Right lobe of liver (tissue), 6 donors: ENCODE measurements at regions not wholly inside any gene's neighbourhood (a gene's known extent, or its start where the extent isn't known, plus 50 kb on each side); places are given as distances from the start of the nearest gene placed in this dataset.
"Not testable (repeated sequence)": the region's sequence is repeated elsewhere in the genome, so short reads cannot be mapped to it uniquely, and the experiment has no call there.

ENCODE experiments used
- ATAC-seq, 4 donors: fragments of 200-7000 bp; cut with Tn5 transposase; one replicate each; pipeline ENCODE4 v1.9.1; 2020; ENCODE audit warnings: mild to moderate bottlenecking in 4 of 4, moderate library complexity in 4 of 4
- DNase-seq, 3 donors: peaks; one replicate each; pipeline ENCODE4 v3.0.0-alpha.2; 2020
- H3K27ac ChIP-seq, 3 donors: fragments of 200-600 bp; one replicate each; pipeline ENCODE4 v1.8.0; 2022
- H3K27me3 ChIP-seq, 2 donors: fragments of 200-600 bp; one replicate each; pipeline ENCODE4 v1.8.0; 2022
- H3K36me3 ChIP-seq, 4 donors: fragments of 200-600 bp; sonication (generic) in 1 of 4; one replicate each; pipeline versions ENCODE4 v1.5.1 to v1.8.0; 2017 to 2022; ENCODE audit warnings: control low read depth in 1 of 4
- H3K4me1 ChIP-seq, 4 donors: fragments of 200-600 bp; sonication (generic) in 1 of 4; one replicate each; pipeline versions ENCODE4 v1.5.1 to v1.8.0; 2017 to 2022; ENCODE audit warnings: control low read depth in 1 of 4
- H3K4me3 ChIP-seq, 3 donors: fragments of 200-600 bp; one replicate each; pipeline ENCODE4 v1.8.0; 2022
- H3K9me3 ChIP-seq, 4 donors: fragments of 200-600 bp; sonication (generic) in 1 of 4; one replicate each; pipeline versions ENCODE4 v1.5.1 to v1.8.0; 2017 to 2022; ENCODE audit warnings: control low read depth in 1 of 4
- POLR2A ChIP-seq: fragments of 450-650 bp; IDR thresholded peaks from one replicate; pipeline ENCODE4 v1.6.1; 2017; ENCODE audit warnings: antibody characterized with exemption, mild to moderate bottlenecking
- WGBS: methylation state at CpG from one replicate; pipeline ENCODE4 v1.1.6; 2018; ENCODE audit warnings: low coverage, low lambda C conversion rate; ENCODE audit not compliant: insufficient coverage; ENCODE audit errors: missing lambda C conversion rate; 5-methylcytosine and 5-hydroxymethylcytosine counted together
- intact Hi-C, 2 donors: fragments of 100-400 bp; cut with DNase I; formaldehyde crosslinking; loops; one replicate each; pipeline versions ENCODE4 v1.11.2 to v1.14.1; 2022
- TF ChIP-seq, protein P1 (sequence below), 4 donors: fragments of 200-600 bp in 3 of 4; fragments of 450-650 bp in 1 of 4; IDR thresholded peaks; one replicate each; pipeline versions ENCODE4 v1.5.1 to v1.8.0; 2016 to 2022; ENCODE audit warnings: antibody characterized with exemption in 4 of 4, mild to moderate bottlenecking in 2 of 4
- donor health status: DM: no; HTN: yes; CAD: no.
- donor health status: DM: no; HTN: no; CAD: no.
- donor health status: DM: no; HTN: no; CAD: no.
- donor health status: DM: no; HTN: yes; CAD: no.
- donor health status: DM: no; HTN: yes; CAD: no.

DNA sequence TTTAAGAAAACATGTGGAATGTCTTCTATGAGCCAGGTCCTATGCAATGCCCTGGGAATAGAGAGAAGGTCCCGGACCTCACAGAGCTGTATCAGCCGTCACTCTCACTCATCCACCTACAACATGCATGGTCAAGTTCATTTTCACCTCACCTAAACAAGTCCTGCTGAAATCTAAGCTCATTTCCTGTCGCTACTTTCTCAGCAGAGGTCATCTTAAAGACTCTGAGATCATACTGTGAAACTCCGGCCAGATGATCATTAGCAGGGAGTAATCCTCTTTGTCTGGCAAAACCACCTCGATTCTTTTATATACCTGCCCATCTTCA is 66.2 kb upstream of the LYRM9 start:
- WGBS = 62% methylated on average over 5 of the region's 5 CpGs
- ATAC-seq = no peak
- intact Hi-C loops = no loop called here
- Histone ChIP-seq H3K9me3 (no peaks in the 10 kb centered on the region), H3K4me3 (no peak overlapping the region), H3K36me3 (no peaks in the 10 kb centered on the region), H3K27ac (no peak overlapping the region), H3K4me1 (no peaks in the 10 kb centered on the region), H3K27me3 (no peaks in the 10 kb centered on the region)
- no peak for DNase-seq
- TF ChIP-seq, protein P1, sequence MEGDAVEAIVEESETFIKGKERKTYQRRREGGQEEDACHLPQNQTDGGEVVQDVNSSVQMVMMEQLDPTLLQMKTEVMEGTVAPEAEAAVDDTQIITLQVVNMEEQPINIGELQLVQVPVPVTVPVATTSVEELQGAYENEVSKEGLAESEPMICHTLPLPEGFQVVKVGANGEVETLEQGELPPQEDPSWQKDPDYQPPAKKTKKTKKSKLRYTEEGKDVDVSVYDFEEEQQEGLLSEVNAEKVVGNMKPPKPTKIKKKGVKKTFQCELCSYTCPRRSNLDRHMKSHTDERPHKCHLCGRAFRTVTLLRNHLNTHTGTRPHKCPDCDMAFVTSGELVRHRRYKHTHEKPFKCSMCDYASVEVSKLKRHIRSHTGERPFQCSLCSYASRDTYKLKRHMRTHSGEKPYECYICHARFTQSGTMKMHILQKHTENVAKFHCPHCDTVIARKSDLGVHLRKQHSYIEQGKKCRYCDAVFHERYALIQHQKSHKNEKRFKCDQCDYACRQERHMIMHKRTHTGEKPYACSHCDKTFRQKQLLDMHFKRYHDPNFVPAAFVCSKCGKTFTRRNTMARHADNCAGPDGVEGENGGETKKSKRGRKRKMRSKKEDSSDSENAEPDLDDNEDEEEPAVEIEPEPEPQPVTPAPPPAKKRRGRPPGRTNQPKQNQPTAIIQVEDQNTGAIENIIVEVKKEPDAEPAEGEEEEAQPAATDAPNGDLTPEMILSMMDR (IDR thresholded peaks at IDR 0.05) = no peak
- no peak for TF ChIP-seq POLR2A

GRCh38 chr17:27960183-27960849 is 67.2 kb upstream of the LYRM9 start:
- Histone ChIP-seq H3K4me1 (no peaks in the 10 kb centered on the region), H3K27ac (no peak overlapping the region), H3K27me3 (no peaks in the 10 kb centered on the region), H3K36me3 (no peaks in the 10 kb centered on the region), H3K9me3 (no peaks in the 10 kb centered on the region), H3K4me3 (no peak overlapping the region)
- DNase-seq (no peak), ATAC-seq (no peak)
- 71% methylated on average over 6 of the region's 6 CpGs for WGBS
- intact Hi-C loops = no loop called here
- TF ChIP-seq, protein P1 (IDR thresholded peaks at IDR 0.05) = no peak
- TF ChIP-seq POLR2A = no peak

DNA sequence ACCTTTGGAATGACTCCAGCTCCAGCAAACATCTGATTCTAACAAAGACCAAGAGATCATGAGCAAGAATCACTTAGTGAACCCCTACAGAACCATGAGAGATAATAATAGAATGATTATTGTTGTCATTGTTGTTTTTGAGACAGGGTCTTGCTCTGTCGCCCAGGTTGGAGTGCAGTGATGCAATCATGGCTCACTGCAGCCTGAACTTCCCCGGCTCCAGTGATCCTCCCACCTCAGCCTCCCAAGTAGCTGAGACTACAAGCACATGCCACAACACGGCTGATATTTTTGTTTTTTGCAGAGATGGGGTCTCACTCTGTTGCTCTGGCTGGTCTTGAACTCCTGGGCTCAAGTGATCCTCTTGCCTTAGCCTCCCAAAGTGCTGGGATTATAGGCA is 69.4 kb upstream of the LYRM9 start:
- H3K36me3 ChIP-seq, intact Hi-C loops, H3K9me3 ChIP-seq, H3K4me1 ChIP-seq, ATAC-seq, DNase-seq, H3K27ac ChIP-seq, H3K27me3 ChIP-seq, H3K4me3 ChIP-seq: not testable (repeated sequence)
- 83% methylated on average over 1 of the region's 3 CpGs for WGBS

- Histone ChIP-seq H3K4me1 (no peaks in the 10 kb centered on the region), H3K36me3 (no peaks in the 10 kb centered on the region), H3K4me3 (no peak overlapping the region), H3K27me3 (no peaks in the 10 kb centered on the region), H3K27ac (no peak overlapping the region), H3K9me3 (no peaks in the 10 kb centered on the region)
- intact Hi-C loops = no loop called here
- no peak for TF ChIP-seq POLR2A
- TF ChIP-seq, protein P1 (IDR thresholded peaks at IDR 0.05) = no peak
- ATAC-seq (no peak), DNase-seq (no peak)
- WGBS = 60% methylated on average over 3 of the region's 6 CpGs
Measured at GRCh38 chr17:27965224-27965623, 72.1 kb upstream of the LYRM9 start.

GRCh38 chr17:27968206-27968732 is 74.2 kb upstream of the NLK start:
- H3K27me3 ChIP-seq = no peaks in the 10 kb centered on the region
- H3K36me3 ChIP-seq = no peaks in the 10 kb centered on the region
- no peak overlapping the region for H3K27ac ChIP-seq
- H3K4me1 ChIP-seq = no peaks in the 10 kb centered on the region
- TF ChIP-seq, protein P1 (IDR thresholded peaks at IDR 0.05) = no peak
- TF ChIP-seq POLR2A = no peak
- intact Hi-C loops = no loop called here
- no peak overlapping the region for H3K4me3 ChIP-seq
- WGBS = 78% methylated on average over 8 of the region's 8 CpGs
- no peaks in the 10 kb centered on the region for H3K9me3 ChIP-seq
- DNase-seq (peak in 1 of 3 donors; percentile 40), ATAC-seq (peak; percentile 25 to 81 (median 72))
